HCT116 (cell line): ENCODE measurements at regions not wholly inside any gene's neighbourhood (a gene's known extent, or its start where the extent isn't known, plus 50 kb on each side); places are given as distances from the start of the nearest gene placed in this dataset.

Source experiments
- ATAC-seq: fragments of 200-7000 bp; cut with Tn5 transposase; 2 replicates; pipeline ENCODE4 v1.9.1; 2020; ENCODE audit warnings: mild to moderate bottlenecking, moderate library complexity
- BruUV-seq: library from RNA; stranded (reverse); fragments of 400-500 nt; replicated peaks from 2 replicates; lab custom pipeline; 2021; lab: Mats Ljungman, UMichigan
- CTCF ChIA-PET: fragments of 300-600 bp; sonication (Branson Sonifier 250); formaldehyde crosslinking; loops from one replicate; lab custom pipeline; 2021; ENCODE audit warnings: antibody characterized with exemption; lab: Charles Lee
- POLR2A ChIA-PET: fragments of 300-600, 350-600 bp; sonication (Branson Sonifier 250); formaldehyde crosslinking; loops from one replicate; lab custom pipeline; 2021; ENCODE audit warnings: antibody characterized with exemption; lab: Charles Lee
- RAD21 ChIA-PET, 2 experiments: fragments of 300-600 bp; sonication (Branson Sonifier 250); formaldehyde crosslinking; loops; one replicate each; lab custom pipeline; 2023; ENCODE audit warnings: low total read pairs in 2 of 2; ENCODE audit not compliant: uncharacterized antibody in 2 of 2, unreplicated experiment in 2 of 2, low non-redundant PET in 1 of 2; lab: Charles Lee
- DNase-seq: peaks from one replicate; pipeline ENCODE4 v3.0.0-alpha.2; 2010; ENCODE audit warnings: low read depth, low spot score
- H2AFZ ChIP-seq: fragments of 200-600 bp; shearing (Covaris generic), sonication (generic); 2 replicates; pipeline ENCODE4 v1.6.1; 2017; ENCODE audit warnings: low read depth, mixed run types, mixed read lengths, antibody characterized with exemption, low read length; ENCODE audit not compliant: poor library complexity, severe bottlenecking
- H3K27ac ChIP-seq: 2 replicates; pipeline ENCODE4 v1.5.1; 2012; ENCODE audit warnings: low read depth, low read length
- H3K27me3 ChIP-seq: fragments of 200-600 bp; sonication (generic); 2 replicates; pipeline ENCODE4 v1.6.1; 2016; ENCODE audit warnings: mixed run types, low read length, mixed read lengths; ENCODE audit not compliant: insufficient read depth
- H3K36me3 ChIP-seq, 2 experiments: fragments of 200-500 bp in 1 of 2; fragments of 200-600 bp in 1 of 2; sonication (Bioruptor generic) in 1 of 2; sonication (generic) in 1 of 2; 2 replicates each; pipeline versions ENCODE4 v1.5.1 to v1.6.1; 2014 to 2016; ENCODE audit warnings: low read length in 2 of 2, inconsistent platforms in 1 of 2, mixed read lengths in 1 of 2, mixed run types in 1 of 2; ENCODE audit not compliant: insufficient read depth in 2 of 2, control insufficient read depth in 1 of 2
- H3K4me1 ChIP-seq, 2 experiments: fragments of 200-600 bp in 1 of 2; sonication (generic) in 1 of 2; 2 replicates each; pipeline versions ENCODE4 v1.5.1 to v1.6.1; 2012 to 2017; ENCODE audit warnings: low read length in 2 of 2, inconsistent platforms in 1 of 2, mild to moderate bottlenecking in 1 of 2, mixed read lengths in 1 of 2, mixed run types in 1 of 2, moderate library complexity in 1 of 2; ENCODE audit not compliant: insufficient read depth in 2 of 2, control insufficient read depth in 1 of 2
- H3K4me2 ChIP-seq: fragments of 200-600 bp; sonication (generic); 2 replicates; pipeline ENCODE4 v1.6.1; 2017; ENCODE audit warnings: mixed run types, low read length, mixed read lengths
- H3K4me3 ChIP-seq, 2 experiments: fragments of 200-600 bp in 1 of 2; sonication (generic) in 1 of 2; replicated peaks in 1 of 2; 2 replicates each; pipeline ENCODE4 v1.5.1; 2011 to 2016; ENCODE audit warnings: low read length in 2 of 2, control low read depth in 1 of 2, low read depth in 1 of 2, mild to moderate bottlenecking in 1 of 2, mixed read lengths in 1 of 2, mixed run types in 1 of 2
- H3K79me2 ChIP-seq: fragments of 200-600 bp; sonication (generic); 2 replicates; pipeline ENCODE4 v1.6.1; 2017; ENCODE audit warnings: mild to moderate bottlenecking, mixed run types, low read length, moderate library complexity, mixed read lengths; ENCODE audit not compliant: insufficient read depth
- H3K9ac ChIP-seq: fragments of 200-600 bp; sonication (generic); 2 replicates; pipeline ENCODE4 v1.6.1; 2016; ENCODE audit warnings: low read length, mixed read lengths
- H3K9me2 ChIP-seq: fragments of 200-600 bp; sonication (generic), shearing (Covaris generic); 2 replicates; pipeline ENCODE4 v1.6.1; 2017; ENCODE audit warnings: mixed run types, mild to moderate bottlenecking, moderate library complexity; ENCODE audit not compliant: insufficient read depth
- H3K9me3 ChIP-seq, 2 experiments: fragments of 200-500 bp in 1 of 2; fragments of 200-600 bp in 1 of 2; sonication (Bioruptor generic) in 1 of 2; sonication (generic) in 1 of 2; 2 replicates each; pipeline ENCODE4 v1.6.1; 2014 to 2017; ENCODE audit warnings: low read length in 2 of 2, mixed read lengths in 2 of 2, inconsistent platforms in 1 of 2, low read depth in 1 of 2, mild to moderate bottlenecking in 1 of 2, mixed run types in 1 of 2, moderate library complexity in 1 of 2; ENCODE audit not compliant: control insufficient read depth in 1 of 2, insufficient read depth in 1 of 2
- H4K20me1 ChIP-seq: fragments of 200-600 bp; sonication (generic), shearing (Covaris generic); 2 replicates; pipeline ENCODE4 v1.6.1; 2017; ENCODE audit warnings: mixed run types, mild to moderate bottlenecking, moderate library complexity; ENCODE audit not compliant: insufficient read depth
- ATF3 ChIP-seq: IDR thresholded peaks from 2 replicates; pipeline ENCODE4 v1.6.1; 2012
- CBX3 ChIP-seq: IDR thresholded peaks from 2 replicates; pipeline ENCODE4 v1.6.1; 2012; ENCODE audit warnings: low read depth
- CTCF ChIP-seq, 3 experiments: fragments of 200-600 bp in 1 of 3; sonication (generic) in 1 of 3; IDR thresholded peaks in 2 of 3; conservative IDR thresholded peaks in 1 of 3; 2 replicates each; pipeline ENCODE4 v1.5.1; 2012 to 2017; ENCODE audit warnings: low read depth in 2 of 3, low read length in 2 of 3, antibody characterized with exemption in 1 of 3, borderline replicate concordance in 1 of 3, control low read depth in 1 of 3, mild to moderate bottlenecking in 1 of 3, mixed read lengths in 1 of 3, mixed run types in 1 of 3, moderate library complexity in 1 of 3; ENCODE audit not compliant: insufficient read depth in 1 of 3
- EZH2 ChIP-seq: fragments of 200-600 bp; sonication (generic); IDR thresholded peaks from 2 replicates; pipeline ENCODE4 v1.6.1; 2017; ENCODE audit warnings: antibody characterized with exemption, mixed run types
- EZH2phosphoT487 ChIP-seq: fragments of 200-600 bp; IDR thresholded peaks from 2 replicates; pipeline ENCODE4 v1.6.1; 2018; ENCODE audit warnings: antibody characterized with exemption, borderline replicate concordance
- POLR2AphosphoS5 ChIP-seq: IDR thresholded peaks from 2 replicates; pipeline ENCODE4 v1.6.1; 2011; ENCODE audit warnings: mild to moderate bottlenecking, low read depth, low read length, moderate library complexity
- SP1 ChIP-seq: IDR thresholded peaks from 2 replicates; pipeline ENCODE4 v1.6.1; 2012; ENCODE audit warnings: low read depth
- TCF7L2 ChIP-seq: IDR thresholded peaks from 2 replicates; pipeline ENCODE4 v1.7.0; 2011; ENCODE audit warnings: borderline replicate concordance, inconsistent platforms; ENCODE audit not compliant: insufficient read depth, insufficient read length; ENCODE audit errors: extremely low read depth
- YY1 ChIP-seq: IDR thresholded peaks from 2 replicates; pipeline ENCODE4 v1.6.1; 2011; ENCODE audit warnings: low read length, low read depth, moderate library complexity, mild to moderate bottlenecking; ENCODE audit not compliant: insufficient replicate concordance; ENCODE audit errors: extremely low read depth
- ZBTB33 ChIP-seq: IDR thresholded peaks from 2 replicates; pipeline ENCODE4 v1.6.1; 2011; ENCODE audit warnings: mild to moderate bottlenecking, low read length, moderate library complexity; ENCODE audit not compliant: insufficient replicate concordance; ENCODE audit errors: extremely low read depth
- ZNF274 ChIP-seq: fragments of 200-500 bp; sonication (Bioruptor generic); IDR thresholded peaks from 2 replicates; pipeline ENCODE4 v1.6.1; 2014; ENCODE audit warnings: mild to moderate bottlenecking, low read depth, low read length, inconsistent platforms
- intact Hi-C: fragments of 100-400 bp; cut with micrococcal nuclease; formaldehyde crosslinking; loops from 2 replicates; pipeline ENCODE4 v1.10.0; 2022

- Histone ChIP-seq H4K20me1 (no peaks in the 10 kb centered on the region), H3K9ac (no peak overlapping the region), H3K79me2 (no peaks in the 10 kb centered on the region), H3K9me3 (no peaks in the 10 kb centered on the region; a peak in 1 of 4 replicates), H2AFZ (no peak overlapping the region), H3K27me3 (no peaks in the 10 kb centered on the region), H3K4me2 (no peak overlapping the region), H3K9me2 (no peaks in the 10 kb centered on the region), H3K27ac (no peak overlapping the region), H3K36me3 (no peaks in the 10 kb centered on the region), H3K4me3 (no peak overlapping the region), H3K4me1 (no peaks in the 10 kb centered on the region)
- TF ChIP-seq EZH2 (no peak), ATF3 (no peak)
- ChIA-PET CTCF (no interaction called here), POLR2A (no interaction called here), RAD21 (no interaction called here)
- no peak for ATAC-seq
- intact Hi-C loops, result no loop called here
- DNase-seq, result no peak
- BruUV-seq, result no TSS peak
Observed at GRCh38 chr21:31447505-31447904, 103.4 kb upstream of the TIAM1 start.

- TF ChIP-seq SP1, result no peak
- no peak for TF ChIP-seq CTCF (IDR thresholded peaks at IDR 0.05 in 2 of 3, conservative IDR thresholded peaks at IDR 0.05 in 1 of 3; ENCODE audit: borderline replicate concordance in 1 of 3, insufficient read depth in 1 of 3, low read depth in 2 of 3, low read length in 2 of 3)
- TF ChIP-seq EZH2phosphoT487, result no peak
- no peak for TF ChIP-seq TCF7L2
- no peak for TF ChIP-seq POLR2AphosphoS5
- TF ChIP-seq ZBTB33, result no peak
- no peak for TF ChIP-seq CBX3
- TF ChIP-seq YY1, result no peak
- no peak for TF ChIP-seq ZNF274
- CTCF ChIA-PET, result interaction anchor here (0.9 kb wide), 1 partner anchor 13 kb away, joined by 4 read pairs; no protein-coding TSS in a partner anchor
- no peaks in the 10 kb centered on the region for H4K20me1 ChIP-seq
- H3K79me2 ChIP-seq, result no peaks in the 10 kb centered on the region
- RAD21 ChIA-PET, result no interaction called here
- H3K9me3 ChIP-seq, result peaks cover 0 to under 1% of the 10 kb centered on the region in 2 experiments; a peak in 1 of 4 replicates
- POLR2A ChIA-PET, result no interaction called here
- H3K9ac ChIP-seq, result no peak overlapping the region
- H3K4me2 ChIP-seq, result no peak overlapping the region
- no peaks in the 10 kb centered on the region for H3K4me1 ChIP-seq
- DNase-seq (no peak), ATAC-seq (no peak)
- no peaks in the 10 kb centered on the region for H3K36me3 ChIP-seq
- no peak overlapping the region for H3K27ac ChIP-seq
- intact Hi-C loops, result no loop called here
- no peaks in the 10 kb centered on the region for H3K27me3 ChIP-seq
- H3K4me3 ChIP-seq, result no peak overlapping the region
- no peaks in the 10 kb centered on the region for H3K9me2 ChIP-seq
- no TSS peak for BruUV-seq
- no peak overlapping the region for H2AFZ ChIP-seq
Observed at GRCh38 chr21:31446226-31446855, 102.3 kb upstream of the TIAM1 start.
